ENCODE measurements at regions not wholly inside any gene's neighbourhood (a gene's known extent, or its start where the extent isn't known, plus 50 kb on each side); places are given as distances from the start of the nearest gene placed in this dataset.

DNA sequence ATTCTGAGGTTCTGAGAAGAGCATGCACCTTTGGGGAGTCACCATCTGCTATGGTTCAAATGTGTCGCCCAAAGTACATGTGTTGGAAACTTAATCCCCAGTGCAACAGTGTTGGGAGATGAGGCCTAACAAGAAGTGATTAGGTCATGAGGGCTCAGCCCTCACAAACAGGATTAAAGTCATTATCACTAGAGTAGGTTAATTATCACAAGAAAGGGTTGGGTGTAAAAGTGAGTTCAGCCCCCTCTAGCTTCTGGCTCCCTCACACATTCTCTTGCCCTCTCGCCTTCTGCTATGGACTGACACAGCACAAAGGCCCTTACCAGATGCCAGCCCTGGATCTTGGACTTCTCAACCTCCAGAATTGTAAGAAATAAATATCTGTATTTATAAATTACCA, 100.3 kb upstream of the C10orf90 start:
- Histone ChIP-seq H3K9me1 (replicated peaks; ENCODE audit: control insufficient read depth, extremely low read depth, insufficient read depth, low read length) (no peaks in the 10 kb centered on the region), H3K4me3 (replicated peaks in 1 of 3; ENCODE audit: insufficient read depth in 1 of 3, low read depth in 1 of 3, low read length in 3 of 3) (no peak overlapping the region), H3K79me2 (ENCODE audit: control insufficient read depth, insufficient read depth, low read length) (no peaks in the 10 kb centered on the region), H3K27me3 (ENCODE audit: control insufficient read depth in 2 of 2, insufficient read depth in 2 of 2, low read length in 2 of 2) (no peaks in the 10 kb centered on the region), H2AFZ (ENCODE audit: low read depth, low read length) (no peak overlapping the region), H3K4me2 (ENCODE audit: insufficient read depth, low read length) (no peak overlapping the region), H3K9ac (replicated peaks; ENCODE audit: extremely low read depth, insufficient read depth, low read length) (no peak overlapping the region), H3K4me1 (ENCODE audit: control insufficient read depth, extremely low read depth, insufficient read depth, low read length) (no peaks in the 10 kb centered on the region), H3K9me3 (replicated peaks; ENCODE audit: control insufficient read depth, insufficient read depth, low read length) (no peaks in the 10 kb centered on the region), H3K36me3 (ENCODE audit: control insufficient read depth in 2 of 2, extremely low read depth in 1 of 2, insufficient read depth in 2 of 2, low read length in 2 of 2) (no peaks in the 10 kb centered on the region), H3K27ac (ENCODE audit: insufficient read depth, low read depth, low read length) (no peak overlapping the region), H4K20me1 (replicated peaks; ENCODE audit: control insufficient read depth, extremely low read depth, insufficient read depth, low read length) (no peaks in the 10 kb centered on the region)
- POLR2A ChIA-PET: no interaction called here
- DNase-seq (ENCODE audit: low read depth, low spot score) (no peak), FAIRE-seq (no peak)
- dilution Hi-C loops (cut with MboI; ENCODE audit: extremely low pct_ligation_motif_present, low sequenced_read_pairs): no loop called here
- CTCF ChIA-PET: no interaction called here
- TF ChIP-seq EZH2 (IDR thresholded peaks at IDR 0.05; ENCODE audit: borderline replicate concordance, low read depth, low read length, severe bottlenecking) (no peak), JUN (IDR thresholded peaks at IDR 0.05; ENCODE audit: borderline replicate concordance, insufficient read depth, insufficient read length, low read depth) (no peak), POLR2A (IDR thresholded peaks at IDR 0.05; ENCODE audit: low read depth, low read length) (no peak), MYC (IDR thresholded peaks at IDR 0.05; ENCODE audit: low read depth, low read length) (no peak)
- intact Hi-C loops (cut with micrococcal nuclease): no loop called here
- no TSS peak for BruUV-seq (replicated peaks)

DNA sequence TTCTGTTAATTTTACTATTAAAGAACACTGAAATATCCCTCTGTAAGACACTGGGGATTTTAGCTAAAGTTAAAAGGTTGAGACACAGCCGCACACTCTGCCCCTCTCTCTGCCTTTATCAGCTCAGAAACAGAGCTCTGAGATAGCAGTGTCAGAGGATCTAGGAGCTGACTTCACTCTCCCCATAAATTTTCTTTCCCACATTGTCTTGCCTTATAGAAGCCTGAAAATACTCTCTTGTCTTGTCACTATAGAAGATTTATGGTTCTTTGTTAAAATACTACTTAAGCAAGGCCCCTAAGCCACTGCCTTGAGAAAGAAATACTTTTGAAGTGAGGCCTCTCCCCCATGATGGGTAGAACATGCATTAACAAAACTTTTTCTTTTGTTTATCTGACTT, 105.7 kb upstream of the C10orf90 start:
- TF ChIP-seq, protein P1, sequence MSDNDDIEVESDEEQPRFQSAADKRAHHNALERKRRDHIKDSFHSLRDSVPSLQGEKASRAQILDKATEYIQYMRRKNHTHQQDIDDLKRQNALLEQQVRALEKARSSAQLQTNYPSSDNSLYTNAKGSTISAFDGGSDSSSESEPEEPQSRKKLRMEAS (IDR thresholded peaks at IDR 0.05; ENCODE audit: insufficient read depth, insufficient read length): no peak
- TF ChIP-seq, protein P2, sequence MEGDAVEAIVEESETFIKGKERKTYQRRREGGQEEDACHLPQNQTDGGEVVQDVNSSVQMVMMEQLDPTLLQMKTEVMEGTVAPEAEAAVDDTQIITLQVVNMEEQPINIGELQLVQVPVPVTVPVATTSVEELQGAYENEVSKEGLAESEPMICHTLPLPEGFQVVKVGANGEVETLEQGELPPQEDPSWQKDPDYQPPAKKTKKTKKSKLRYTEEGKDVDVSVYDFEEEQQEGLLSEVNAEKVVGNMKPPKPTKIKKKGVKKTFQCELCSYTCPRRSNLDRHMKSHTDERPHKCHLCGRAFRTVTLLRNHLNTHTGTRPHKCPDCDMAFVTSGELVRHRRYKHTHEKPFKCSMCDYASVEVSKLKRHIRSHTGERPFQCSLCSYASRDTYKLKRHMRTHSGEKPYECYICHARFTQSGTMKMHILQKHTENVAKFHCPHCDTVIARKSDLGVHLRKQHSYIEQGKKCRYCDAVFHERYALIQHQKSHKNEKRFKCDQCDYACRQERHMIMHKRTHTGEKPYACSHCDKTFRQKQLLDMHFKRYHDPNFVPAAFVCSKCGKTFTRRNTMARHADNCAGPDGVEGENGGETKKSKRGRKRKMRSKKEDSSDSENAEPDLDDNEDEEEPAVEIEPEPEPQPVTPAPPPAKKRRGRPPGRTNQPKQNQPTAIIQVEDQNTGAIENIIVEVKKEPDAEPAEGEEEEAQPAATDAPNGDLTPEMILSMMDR (IDR thresholded peaks at IDR 0.05; ENCODE audit: extremely low read depth in 1 of 2, insufficient read depth in 1 of 2, low read depth in 1 of 2, low read length in 2 of 2): no peak
- no peak for TF ChIP-seq JUN (IDR thresholded peaks at IDR 0.05; ENCODE audit: borderline replicate concordance, insufficient read depth, insufficient read length, low read depth)
- no peak for TF ChIP-seq MYC (IDR thresholded peaks at IDR 0.05; ENCODE audit: low read depth, low read length)
- TF ChIP-seq EZH2 (IDR thresholded peaks at IDR 0.05; ENCODE audit: borderline replicate concordance, low read depth, low read length, severe bottlenecking): no peak
- TF ChIP-seq POLR2AphosphoS5 (IDR thresholded peaks at IDR 0.05; ENCODE audit: insufficient read depth, low read depth, low read length): no peak
- TF ChIP-seq POLR2A (IDR thresholded peaks at IDR 0.05; ENCODE audit: low read depth, low read length): no peak
- no peak for TF ChIP-seq FOS (IDR thresholded peaks at IDR 0.05; ENCODE audit: borderline replicate concordance, insufficient read depth, low read length)
- TF ChIP-seq GATA2 (IDR thresholded peaks at IDR 0.05; ENCODE audit: insufficient read depth, insufficient read length, low read depth, low read length): no peak
- H3K9ac ChIP-seq (replicated peaks; ENCODE audit: extremely low read depth, insufficient read depth, low read length): no peak overlapping the region
- dilution Hi-C loops (cut with MboI; ENCODE audit: extremely low pct_ligation_motif_present, low sequenced_read_pairs): no loop called here
- H3K4me3 ChIP-seq (replicated peaks in 1 of 3; ENCODE audit: insufficient read depth in 1 of 3, low read depth in 1 of 3, low read length in 3 of 3): no peak overlapping the region
- no peaks in the 10 kb centered on the region for H4K20me1 ChIP-seq (replicated peaks; ENCODE audit: control insufficient read depth, extremely low read depth, insufficient read depth, low read length)
- no TSS peak for BruUV-seq (replicated peaks)
- no peaks in the 10 kb centered on the region for H3K4me1 ChIP-seq (ENCODE audit: control insufficient read depth, extremely low read depth, insufficient read depth, low read length)
- no peaks in the 10 kb centered on the region for H3K79me2 ChIP-seq (ENCODE audit: control insufficient read depth, insufficient read depth, low read length)
- FAIRE-seq (no peak), DNase-seq (ENCODE audit: low read depth, low spot score) (no peak)
- H3K36me3 ChIP-seq (ENCODE audit: control insufficient read depth in 2 of 2, extremely low read depth in 1 of 2, insufficient read depth in 2 of 2, low read length in 2 of 2): no peaks in the 10 kb centered on the region
- H2AFZ ChIP-seq (ENCODE audit: low read depth, low read length): no peak overlapping the region
- POLR2A ChIA-PET: no interaction called here
- no peaks in the 10 kb centered on the region for H3K27me3 ChIP-seq (ENCODE audit: control insufficient read depth in 2 of 2, insufficient read depth in 2 of 2, low read length in 2 of 2)
- intact Hi-C loops (cut with micrococcal nuclease): no loop called here
- H3K9me3 ChIP-seq (replicated peaks; ENCODE audit: control insufficient read depth, insufficient read depth, low read length): no peaks in the 10 kb centered on the region
- H3K4me2 ChIP-seq (ENCODE audit: insufficient read depth, low read length): no peak overlapping the region
- H3K27ac ChIP-seq (ENCODE audit: insufficient read depth, low read depth, low read length): no peak overlapping the region
- no peaks in the 10 kb centered on the region for H3K9me1 ChIP-seq (replicated peaks; ENCODE audit: control insufficient read depth, extremely low read depth, insufficient read depth, low read length)
- CTCF ChIA-PET: no interaction called here

Data from endothelial cell of umbilical vein (primary cell).